A549 (cell line): ENCODE measurements at regions not wholly inside any gene's neighbourhood (a gene's known extent, or its start where the extent isn't known, plus 50 kb on each side); places are given as distances from the start of the nearest gene placed in this dataset.
"Not testable (repeated sequence)": the region's sequence is repeated elsewhere in the genome, so short reads cannot be mapped to it uniquely, and the experiment has no call there.

Experiments
- ATAC-seq, 2 experiments: fragments of 200-7000 bp in 1 of 2; fragments of >200 bp in 1 of 2; cut with Nextera tagmentation in 1 of 2; cut with Tn5 transposase in 1 of 2; 3 replicates each; pipeline versions ENCODE4 v1.8.0 to v1.9.1; 2018 to 2020; ENCODE audit warnings: mild to moderate bottlenecking in 1 of 2, moderate library complexity in 1 of 2
- CTCF ChIA-PET: fragments of 300-600 bp; sonication (Branson Sonifier 250); formaldehyde crosslinking; extraction: SDS; loops from one replicate; lab custom pipeline; 2021; ENCODE audit warnings: antibody characterized with exemption, inconsistent platforms; lab: Yijun Ruan, JAX
- POLR2A ChIA-PET: fragments of 350-600 bp; formaldehyde crosslinking; extraction: SDS; loops from one replicate; lab custom pipeline; 2021; ENCODE audit warnings: antibody characterized with exemption, inconsistent platforms; lab: Yijun Ruan, JAX
- DNase-seq, 2 experiments: peaks; one replicate each; pipeline versions ENCODE4 v3.0.0 to v3.0.0-alpha.2; 2011 to 2016; ENCODE audit warnings: low read depth in 1 of 2, low spot score in 1 of 2
- FAIRE-seq: peaks from 2 replicates; lab custom pipeline; 2011; peaks lifted over from hg19 to GRCh38; lab: Jason Lieb, UNC
- H3K27ac ChIP-seq, 2 experiments: fragments of >200 bp; sonication (Bioruptor Twin); formaldehyde crosslinking; 3 replicates each; pipeline ENCODE4 v1.5.1; 2016 to 2017
- H3K4me1 ChIP-seq: fragments of >200 bp; sonication (Bioruptor Twin); formaldehyde crosslinking; 3 replicates; pipeline ENCODE4 v1.6.1; 2016
- H3K4me2 ChIP-seq: fragments of >200 bp; sonication (Bioruptor Twin); formaldehyde crosslinking; 3 replicates; pipeline ENCODE4 v1.6.1; 2016
- H3K4me3 ChIP-seq: fragments of >200 bp; sonication (Bioruptor Twin); formaldehyde crosslinking; 3 replicates; pipeline ENCODE4 v1.5.1; 2016
- H3K9me3 ChIP-seq: fragments of >200 bp; sonication (Bioruptor Twin); formaldehyde crosslinking; 3 replicates; pipeline ENCODE4 v1.6.1; 2016
- EHF ChIP-seq: fragments of 250-450 bp; sonication (Bioruptor Pico); IDR thresholded peaks from 2 replicates; pipeline ENCODE4 v1.5.0; 2020; ENCODE audit warnings: mild to moderate bottlenecking
- EHMT2 ChIP-seq: fragments of 200-600 bp; sonication (generic); IDR thresholded peaks from 2 replicates; pipeline ENCODE4 v1.6.1; 2016; ENCODE audit warnings: antibody characterized with exemption, low read depth, mild to moderate bottlenecking, moderate library complexity
- EP300 ChIP-seq, 2 experiments: fragments of >200 bp; sonication (Bioruptor Twin); formaldehyde crosslinking; IDR thresholded peaks; 2 replicates in 1 of 2; 3 replicates in 1 of 2; pipeline ENCODE4 v1.6.1; 2016 to 2017
- GATA3 ChIP-seq: IDR thresholded peaks from 2 replicates; pipeline ENCODE4 v1.6.1; 2012; ENCODE audit warnings: borderline replicate concordance
- HDAC2 ChIP-seq: fragments of 200-600 bp; sonication (generic); IDR thresholded peaks from 2 replicates; pipeline ENCODE4 v1.6.1; 2016
- HEYL ChIP-seq: fragments of 250-450 bp; sonication (Bioruptor Pico); IDR thresholded peaks from 2 replicates; pipeline ENCODE4 v1.8.0; 2021; ENCODE audit warnings: mild to moderate bottlenecking, moderate library complexity
- HOXB13 ChIP-seq: fragments of 250-450 bp; sonication (Bioruptor Pico); IDR thresholded peaks from 2 replicates; pipeline ENCODE4 v1.5.0; 2020; ENCODE audit warnings: low read depth, mild to moderate bottlenecking, moderate library complexity
- HOXB5 ChIP-seq: fragments of 250-450 bp; sonication (Bioruptor Pico); IDR thresholded peaks from 2 replicates; pipeline ENCODE4 v1.5.0; 2020; ENCODE audit warnings: mild to moderate bottlenecking, moderate library complexity
- JUN ChIP-seq, 2 experiments: fragments of >200 bp; sonication (Bioruptor Twin); formaldehyde crosslinking; IDR thresholded peaks; 2 replicates in 1 of 2; 3 replicates in 1 of 2; pipeline ENCODE4 v1.6.1; 2016 to 2017
- JUNB ChIP-seq: fragments of >200 bp; sonication (Bioruptor Twin); formaldehyde crosslinking; IDR thresholded peaks from 2 replicates; pipeline ENCODE4 v1.6.1; 2016
- NFE2L2 ChIP-seq: fragments of 150-350 bp; conservative IDR thresholded peaks from 2 replicates; pipeline ENCODE4 v1.6.1; 2014; ENCODE audit warnings: low read length
- NR3C1 ChIP-seq: fragments of >200 bp; sonication (Bioruptor Twin); formaldehyde crosslinking; IDR thresholded peaks from 3 replicates; pipeline ENCODE4 v1.6.1; 2017
- PHF8 ChIP-seq: fragments of 200-600 bp; sonication (generic); IDR thresholded peaks from 2 replicates; pipeline ENCODE4 v1.6.1; 2016; ENCODE audit warnings: low read depth, mild to moderate bottlenecking, antibody characterized with exemption, moderate library complexity, borderline replicate concordance
- POLR2A ChIP-seq: IDR thresholded peaks from 2 replicates; pipeline ENCODE4 v1.6.1; 2012; ENCODE audit warnings: mild to moderate bottlenecking, low read length
- SREBF2 ChIP-seq: fragments of 450-650 bp; IDR thresholded peaks from 2 replicates; pipeline ENCODE4 v1.6.1; 2014; ENCODE audit warnings: mild to moderate bottlenecking, moderate library complexity
- ZC3H11A ChIP-seq: fragments of 450-650 bp; IDR thresholded peaks from 2 replicates; pipeline ENCODE4 v1.6.1; 2014; ENCODE audit warnings: antibody characterized with exemption, mild to moderate bottlenecking
- ZSCAN20 ChIP-seq: fragments of 250-450 bp; sonication (Bioruptor Pico); IDR thresholded peaks from 2 replicates; pipeline ENCODE4 v1.8.0; 2022; ENCODE audit warnings: mild to moderate bottlenecking, moderate library complexity
- WGBS: methylation state at CpG from one replicate; pipeline ENCODE4 v1.1.6; 2017; ENCODE audit errors: missing lambda C conversion rate; 5-methylcytosine and 5-hydroxymethylcytosine counted together
- TF ChIP-seq, protein P1 (sequence below): IDR thresholded peaks from 2 replicates; pipeline ENCODE4 v1.6.1; 2012
- TF ChIP-seq, protein P2 (sequence below): fragments of 250-450 bp; sonication (Bioruptor Pico); IDR thresholded peaks from 2 replicates; pipeline ENCODE4 v1.5.0; 2021; ENCODE audit warnings: mild to moderate bottlenecking, moderate library complexity, borderline replicate concordance
- TF ChIP-seq, protein P3 (sequence below): fragments of 150-350 bp; IDR thresholded peaks from 2 replicates; pipeline ENCODE4 v1.6.1; 2014; ENCODE audit warnings: low read depth, mild to moderate bottlenecking, low read length
- TF ChIP-seq, protein P4 (sequence below): IDR thresholded peaks from 2 replicates; pipeline ENCODE4 v1.6.1; 2012; ENCODE audit warnings: low read depth, borderline replicate concordance
- TF ChIP-seq, protein P5 (sequence below): fragments of 200-600 bp; sonication (generic); IDR thresholded peaks from 2 replicates; pipeline ENCODE4 v1.6.1; 2016; ENCODE audit warnings: antibody characterized with exemption, mild to moderate bottlenecking, moderate library complexity

DNA sequence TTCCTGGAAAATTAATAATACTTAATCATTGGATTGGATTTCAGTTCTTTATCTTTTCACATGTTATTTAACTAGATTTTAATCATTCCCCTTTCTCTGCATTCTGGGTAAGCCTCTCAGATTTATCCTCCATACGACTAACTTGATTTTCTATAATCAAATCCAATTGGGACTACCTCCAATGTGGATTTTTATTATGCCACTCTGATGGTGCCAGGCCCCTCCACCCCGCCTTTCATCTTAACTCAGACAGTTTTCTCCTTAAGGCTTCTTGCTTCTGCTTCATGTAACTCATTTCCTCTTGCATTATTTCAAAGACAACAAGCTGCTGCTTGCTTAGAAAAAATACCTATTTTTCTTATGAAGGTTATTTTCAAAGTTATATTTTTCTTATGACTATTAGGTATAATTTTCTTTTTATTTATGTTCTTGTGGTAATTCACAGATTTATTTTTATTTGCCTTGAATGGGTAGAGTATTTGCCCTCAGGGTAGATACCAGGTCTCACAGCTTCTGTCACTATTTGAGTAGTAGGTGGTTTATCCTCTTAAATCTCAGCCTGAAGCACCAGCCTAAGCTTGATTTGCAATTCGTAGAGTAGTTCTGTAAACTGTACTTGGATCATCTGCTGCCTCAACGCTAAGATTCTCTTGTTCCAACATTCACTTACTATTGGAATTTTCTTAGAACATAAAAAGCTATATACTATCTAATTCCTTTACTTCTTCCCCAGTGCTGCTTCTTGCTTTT lies 659.0 kb upstream of the ARRDC3 start:
- POLR2A ChIA-PET, result no interaction called here

DNA sequence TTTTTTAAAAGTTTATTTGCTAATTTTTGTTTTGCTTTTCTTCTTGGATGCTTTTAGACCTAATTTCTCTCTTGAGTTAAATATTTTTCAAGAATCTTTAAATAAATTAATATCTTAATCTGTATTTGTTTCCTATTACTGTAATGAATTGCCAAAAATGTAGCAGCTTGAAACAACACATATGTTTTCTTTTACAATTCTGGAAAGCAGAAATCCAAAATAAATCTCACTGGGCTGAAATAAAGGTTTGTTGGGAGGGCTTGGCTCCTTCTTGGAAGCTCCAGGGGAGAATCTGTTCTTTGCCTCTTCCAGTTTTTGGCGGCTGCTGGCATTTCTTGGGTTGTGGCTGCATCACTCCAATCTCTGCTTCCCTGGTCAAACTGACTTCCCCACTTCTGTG lies 658.1 kb upstream of the ARRDC3 start:
- 93% methylated on average over 1 of the region's 1 CpG for WGBS
- FAIRE-seq, result no peak
- POLR2A ChIA-PET, result no interaction called here
- TF ChIP-seq, protein P1, sequence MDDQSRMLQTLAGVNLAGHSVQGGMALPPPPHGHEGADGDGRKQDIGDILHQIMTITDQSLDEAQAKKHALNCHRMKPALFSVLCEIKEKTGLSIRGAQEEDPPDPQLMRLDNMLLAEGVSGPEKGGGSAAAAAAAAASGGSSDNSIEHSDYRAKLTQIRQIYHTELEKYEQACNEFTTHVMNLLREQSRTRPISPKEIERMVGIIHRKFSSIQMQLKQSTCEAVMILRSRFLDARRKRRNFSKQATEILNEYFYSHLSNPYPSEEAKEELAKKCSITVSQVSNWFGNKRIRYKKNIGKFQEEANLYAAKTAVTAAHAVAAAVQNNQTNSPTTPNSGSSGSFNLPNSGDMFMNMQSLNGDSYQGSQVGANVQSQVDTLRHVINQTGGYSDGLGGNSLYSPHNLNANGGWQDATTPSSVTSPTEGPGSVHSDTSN, result no peak
- TF ChIP-seq HOXB5 (CRISPR knock-in tag), result no peak
- TF ChIP-seq, protein P2, sequence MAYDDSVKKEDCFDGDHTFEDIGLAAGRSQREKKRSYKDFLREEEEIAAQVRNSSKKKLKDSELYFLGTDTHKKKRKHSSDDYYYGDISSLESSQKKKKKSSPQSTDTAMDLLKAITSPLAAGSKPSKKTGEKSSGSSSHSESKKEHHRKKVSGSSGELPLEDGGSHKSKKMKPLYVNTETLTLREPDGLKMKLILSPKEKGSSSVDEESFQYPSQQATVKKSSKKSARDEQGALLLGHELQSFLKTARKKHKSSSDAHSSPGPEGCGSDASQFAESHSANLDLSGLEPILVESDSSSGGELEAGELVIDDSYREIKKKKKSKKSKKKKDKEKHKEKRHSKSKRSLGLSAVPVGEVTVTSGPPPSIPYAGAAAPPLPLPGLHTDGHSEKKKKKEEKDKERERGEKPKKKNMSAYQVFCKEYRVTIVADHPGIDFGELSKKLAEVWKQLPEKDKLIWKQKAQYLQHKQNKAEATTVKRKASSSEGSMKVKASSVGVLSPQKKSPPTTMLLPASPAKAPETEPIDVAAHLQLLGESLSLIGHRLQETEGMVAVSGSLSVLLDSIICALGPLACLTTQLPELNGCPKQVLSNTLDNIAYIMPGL (CRISPR knock-in tag), result no peak
- TF ChIP-seq EP300 (IDR thresholded peaks at IDR 0.05), result no peak
- TF ChIP-seq GATA3, result no peak
- no peak for TF ChIP-seq JUNB
- no peak for TF ChIP-seq HDAC2
- TF ChIP-seq PHF8, result no peak
- TF ChIP-seq ZC3H11A, result no peak
- no peak for TF ChIP-seq SREBF2
- TF ChIP-seq ZSCAN20 (CRISPR knock-in tag), result no peak
- no peak for TF ChIP-seq POLR2A
- TF ChIP-seq, all 56 proteins: peak for 0
- DNase-seq (no peak), ATAC-seq (no peak)
- H3K4me1 ChIP-seq, result no peaks in the 10 kb centered on the region
- H3K4me3 ChIP-seq, result no peak overlapping the region
- H3K9me3 ChIP-seq, result no peaks in the 10 kb centered on the region
- H3K27ac ChIP-seq, result no peak overlapping the region
- CTCF ChIA-PET, result no interaction called here
- no peak overlapping the region for H3K4me2 ChIP-seq

More for the DNA sequence above, 659.0 kb upstream of the ARRDC3 start:
- FAIRE-seq (no peak), ATAC-seq (no peak), DNase-seq (no peak)
- H3K4me1 ChIP-seq, result no peaks in the 10 kb centered on the region
- no peak overlapping the region for H3K4me2 ChIP-seq
- no peak overlapping the region for H3K27ac ChIP-seq
- WGBS, result 47% methylated on average over 4 of the region's 4 CpGs
- no peaks in the 10 kb centered on the region for H3K9me3 ChIP-seq
- no peak overlapping the region for H3K4me3 ChIP-seq
- TF ChIP-seq EHMT2, result no peak
- CTCF ChIA-PET, result no interaction called here

DNA sequence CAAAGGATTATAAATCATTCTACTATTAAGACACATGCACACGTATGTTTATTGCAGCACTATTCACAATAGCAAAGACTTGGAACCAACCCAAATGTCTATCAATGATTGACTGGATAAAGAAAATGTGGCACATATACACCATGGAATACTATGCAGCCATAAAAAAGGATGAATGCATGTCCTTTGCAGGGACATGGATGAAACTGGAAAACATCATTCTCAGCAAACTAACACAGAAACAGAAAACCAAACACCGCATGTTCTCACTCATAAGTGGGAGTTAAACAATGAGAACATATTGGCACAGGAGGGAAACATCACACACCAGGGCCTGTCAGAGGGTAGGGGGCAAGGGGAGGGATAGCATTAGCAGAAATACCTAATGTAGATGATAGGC lies 646.7 kb upstream of the ARRDC3 start:
- FAIRE-seq, H3K4me1 ChIP-seq, CTCF ChIA-PET, POLR2A ChIA-PET, H3K4me2 ChIP-seq, H3K9me3 ChIP-seq, ATAC-seq, H3K27ac ChIP-seq, DNase-seq, H3K4me3 ChIP-seq: not testable (repeated sequence)
- WGBS, result 79% methylated on average over 2 of the region's 2 CpGs

DNA sequence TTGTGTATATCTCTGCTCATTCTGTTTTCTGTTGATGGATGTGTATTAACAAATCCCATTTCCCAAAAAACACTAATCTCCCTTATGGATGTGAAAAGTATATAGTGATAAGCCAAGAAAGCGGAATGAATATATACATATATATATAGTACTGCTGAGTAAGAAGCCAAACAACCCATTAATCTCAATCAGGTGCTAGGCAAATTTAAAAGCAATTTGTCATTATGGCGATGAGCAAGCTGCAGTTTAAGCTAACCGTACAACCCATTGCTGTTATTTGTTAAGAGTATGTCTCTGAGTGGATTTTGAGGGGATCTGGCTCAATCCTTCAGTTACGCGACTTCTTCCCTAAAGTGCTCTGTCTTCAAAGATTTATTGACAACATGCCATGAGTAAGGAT lies 640.4 kb upstream of the ARRDC3 start:
- WGBS, result 89% methylated on average over 5 of the region's 5 CpGs
- CTCF ChIA-PET, result interaction anchor here (0.8 kb wide), 1 partner anchor 132 kb away, joined by 3 read pairs; no protein-coding TSS in a partner anchor
- DNase-seq (no peak), ATAC-seq (no peak), FAIRE-seq (no peak)
- POLR2A ChIA-PET, result no interaction called here
- H3K4me1 ChIP-seq, result peaks cover 14% of the 10 kb centered on the region
- H3K9me3 ChIP-seq, result no peaks in the 10 kb centered on the region
- H3K4me3 ChIP-seq, result no peak overlapping the region
- H3K4me2 ChIP-seq, result no peak overlapping the region
- no peak overlapping the region for H3K27ac ChIP-seq
- TF ChIP-seq JUN (IDR thresholded peaks at IDR 0.05) (no peak), EP300 (IDR thresholded peaks at IDR 0.05) (no peak), EHF (CRISPR knock-in tag) (no peak), SREBF2 (no peak), HEYL (CRISPR knock-in tag) (no peak), GATA3 (no peak), ZC3H11A (no peak), ZSCAN20 (CRISPR knock-in tag) (no peak), HOXB13 (CRISPR knock-in tag) (no peak), NFE2L2 (no peak), NR3C1 (no peak)
- TF ChIP-seq, protein P3, sequence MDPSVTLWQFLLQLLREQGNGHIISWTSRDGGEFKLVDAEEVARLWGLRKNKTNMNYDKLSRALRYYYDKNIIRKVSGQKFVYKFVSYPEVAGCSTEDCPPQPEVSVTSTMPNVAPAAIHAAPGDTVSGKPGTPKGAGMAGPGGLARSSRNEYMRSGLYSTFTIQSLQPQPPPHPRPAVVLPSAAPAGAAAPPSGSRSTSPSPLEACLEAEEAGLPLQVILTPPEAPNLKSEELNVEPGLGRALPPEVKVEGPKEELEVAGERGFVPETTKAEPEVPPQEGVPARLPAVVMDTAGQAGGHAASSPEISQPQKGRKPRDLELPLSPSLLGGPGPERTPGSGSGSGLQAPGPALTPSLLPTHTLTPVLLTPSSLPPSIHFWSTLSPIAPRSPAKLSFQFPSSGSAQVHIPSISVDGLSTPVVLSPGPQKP, result no peak
- TF ChIP-seq, protein P4, sequence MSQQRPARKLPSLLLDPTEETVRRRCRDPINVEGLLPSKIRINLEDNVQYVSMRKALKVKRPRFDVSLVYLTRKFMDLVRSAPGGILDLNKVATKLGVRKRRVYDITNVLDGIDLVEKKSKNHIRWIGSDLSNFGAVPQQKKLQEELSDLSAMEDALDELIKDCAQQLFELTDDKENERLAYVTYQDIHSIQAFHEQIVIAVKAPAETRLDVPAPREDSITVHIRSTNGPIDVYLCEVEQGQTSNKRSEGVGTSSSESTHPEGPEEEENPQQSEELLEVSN, result no peak
- TF ChIP-seq, protein P5, sequence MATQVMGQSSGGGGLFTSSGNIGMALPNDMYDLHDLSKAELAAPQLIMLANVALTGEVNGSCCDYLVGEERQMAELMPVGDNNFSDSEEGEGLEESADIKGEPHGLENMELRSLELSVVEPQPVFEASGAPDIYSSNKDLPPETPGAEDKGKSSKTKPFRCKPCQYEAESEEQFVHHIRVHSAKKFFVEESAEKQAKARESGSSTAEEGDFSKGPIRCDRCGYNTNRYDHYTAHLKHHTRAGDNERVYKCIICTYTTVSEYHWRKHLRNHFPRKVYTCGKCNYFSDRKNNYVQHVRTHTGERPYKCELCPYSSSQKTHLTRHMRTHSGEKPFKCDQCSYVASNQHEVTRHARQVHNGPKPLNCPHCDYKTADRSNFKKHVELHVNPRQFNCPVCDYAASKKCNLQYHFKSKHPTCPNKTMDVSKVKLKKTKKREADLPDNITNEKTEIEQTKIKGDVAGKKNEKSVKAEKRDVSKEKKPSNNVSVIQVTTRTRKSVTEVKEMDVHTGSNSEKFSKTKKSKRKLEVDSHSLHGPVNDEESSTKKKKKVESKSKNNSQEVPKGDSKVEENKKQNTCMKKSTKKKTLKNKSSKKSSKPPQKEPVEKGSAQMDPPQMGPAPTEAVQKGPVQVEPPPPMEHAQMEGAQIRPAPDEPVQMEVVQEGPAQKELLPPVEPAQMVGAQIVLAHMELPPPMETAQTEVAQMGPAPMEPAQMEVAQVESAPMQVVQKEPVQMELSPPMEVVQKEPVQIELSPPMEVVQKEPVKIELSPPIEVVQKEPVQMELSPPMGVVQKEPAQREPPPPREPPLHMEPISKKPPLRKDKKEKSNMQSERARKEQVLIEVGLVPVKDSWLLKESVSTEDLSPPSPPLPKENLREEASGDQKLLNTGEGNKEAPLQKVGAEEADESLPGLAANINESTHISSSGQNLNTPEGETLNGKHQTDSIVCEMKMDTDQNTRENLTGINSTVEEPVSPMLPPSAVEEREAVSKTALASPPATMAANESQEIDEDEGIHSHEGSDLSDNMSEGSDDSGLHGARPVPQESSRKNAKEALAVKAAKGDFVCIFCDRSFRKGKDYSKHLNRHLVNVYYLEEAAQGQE, result no peak
